H1 (cell line): ENCODE measurements at regions not wholly inside any gene's neighbourhood (a gene's known extent, or its start where the extent isn't known, plus 50 kb on each side); places are given as distances from the start of the nearest gene placed in this dataset.

Source experiments
- CTCF ChIA-PET: fragments of 300-600 bp; sonication (Branson Sonifier 250); formaldehyde crosslinking; loops from one replicate; lab custom pipeline; 2021; ENCODE audit not compliant: partially characterized antibody; lab: Charles Lee
- POLR2A ChIA-PET: fragments of 300-600 bp; sonication (Branson Sonifier 250); formaldehyde crosslinking; loops from one replicate; lab custom pipeline; 2021; ENCODE audit warnings: inconsistent platforms; ENCODE audit not compliant: partially characterized antibody; lab: Charles Lee
- DNase-seq, 2 experiments: peaks; one replicate each; pipeline versions ENCODE4 v3.0.0 to v3.0.0-alpha.2; 2010 to 2022; ENCODE audit warnings: low spot score in 2 of 2, low read depth in 1 of 2, mixed read lengths in 1 of 2
- FAIRE-seq: peaks from 2 replicates; lab custom pipeline; 2011; peaks lifted over from hg19 to GRCh38; lab: Jason Lieb, UNC
- H2AFZ ChIP-seq: 2 replicates; pipeline ENCODE4 v1.8.1; 2012; ENCODE audit warnings: low read length, inconsistent platforms
- H2AK5ac ChIP-seq: 2 replicates; pipeline ENCODE4 v1.6.1; 2013; ENCODE audit warnings: low read depth, low read length
- H2BK120ac ChIP-seq: replicated peaks from 2 replicates; pipeline ENCODE3; 2013; ENCODE audit warnings: low read depth, low read length, inconsistent platforms
- H2BK12ac ChIP-seq: 2 replicates; pipeline ENCODE4 v1.6.1; 2013; ENCODE audit warnings: low read depth, low read length
- H2BK15ac ChIP-seq: 2 replicates; pipeline ENCODE4 v1.6.1; 2013; ENCODE audit warnings: low read length
- H2BK20ac ChIP-seq: 2 replicates; pipeline ENCODE4 v1.6.1; 2013; ENCODE audit warnings: low read length
- H2BK5ac ChIP-seq: 2 replicates; pipeline ENCODE4 v1.6.1; 2013; ENCODE audit warnings: low read depth, low read length
- H3K14ac ChIP-seq: 2 replicates; pipeline ENCODE4 v1.6.1; 2013; ENCODE audit warnings: inconsistent platforms; ENCODE audit not compliant: insufficient read length
- H3K18ac ChIP-seq: 2 replicates; pipeline ENCODE4 v1.6.1; 2013; ENCODE audit warnings: low read length; ENCODE audit errors: extremely low read depth
- H3K23ac ChIP-seq: 2 replicates; pipeline ENCODE4 v1.6.1; 2013; ENCODE audit warnings: inconsistent platforms; ENCODE audit not compliant: insufficient read length
- H3K23me2 ChIP-seq: 2 replicates; pipeline ENCODE4 v1.6.1; 2013; ENCODE audit warnings: low read depth, low read length
- H3K27ac ChIP-seq: 2 replicates; pipeline ENCODE4 v1.6.1; 2011; ENCODE audit warnings: low read depth, low read length, inconsistent platforms
- H3K27me3 ChIP-seq, 4 experiments: replicated peaks in 1 of 4; 1 replicate in 1 of 4; 2 replicates in 3 of 4; pipeline versions ENCODE4 v1.6.1 to v1.8.1; 2011 to 2013; ENCODE audit warnings: low read length in 3 of 4, mild to moderate bottlenecking in 3 of 4, inconsistent platforms in 2 of 4, mixed read lengths in 2 of 4, moderate library complexity in 1 of 4; ENCODE audit not compliant: control insufficient read depth in 3 of 4, insufficient read depth in 3 of 4; ENCODE audit errors: extremely low read depth in 1 of 4
- H3K36me3 ChIP-seq, 4 experiments: 2 replicates each; pipeline versions ENCODE4 v1.6.1 to v1.8.1; 2011 to 2013; ENCODE audit warnings: mild to moderate bottlenecking in 4 of 4, low read length in 3 of 4, moderate library complexity in 2 of 4, control low read depth in 1 of 4, inconsistent platforms in 1 of 4; ENCODE audit not compliant: insufficient read depth in 4 of 4, control insufficient read depth in 2 of 4
- H3K4ac ChIP-seq: replicated peaks from 2 replicates; pipeline ENCODE3; 2013; ENCODE audit warnings: low read length, low read depth, mixed read lengths, inconsistent platforms; ENCODE audit not compliant: insufficient read length
- H3K4me1 ChIP-seq, 4 experiments: replicated peaks in 1 of 4; 1 replicate in 1 of 4; 2 replicates in 3 of 4; pipeline versions ENCODE4 v1.6.1 to v1.8.1; 2011 to 2013; ENCODE audit warnings: low read length in 3 of 4, inconsistent platforms in 2 of 4, mixed read lengths in 1 of 4; ENCODE audit not compliant: insufficient read depth in 4 of 4, control insufficient read depth in 3 of 4
- H3K4me2 ChIP-seq, 2 experiments: 2 replicates each; pipeline versions ENCODE4 v1.6.1 to v1.8.1; 2011 to 2013; ENCODE audit warnings: low read depth in 2 of 2, low read length in 2 of 2, control low read depth in 1 of 2, inconsistent platforms in 1 of 2, mild to moderate bottlenecking in 1 of 2; ENCODE audit not compliant: insufficient read depth in 1 of 2
- H3K4me3 ChIP-seq, 4 experiments: fragments of 200-600, 300-600 bp in 1 of 4; sonication (generic), shearing (Covaris generic), sonication (Bioruptor Twin) in 1 of 4; 2 replicates each; pipeline versions ENCODE4 v1.5.1 to v1.8.1; 2011 to 2016; ENCODE audit warnings: low read length in 4 of 4, low read depth in 3 of 4, control low read depth in 2 of 4, inconsistent platforms in 2 of 4, mild to moderate bottlenecking in 2 of 4, mixed read lengths in 1 of 4, moderate library complexity in 1 of 4; ENCODE audit not compliant: insufficient read depth in 2 of 4; ENCODE audit errors: extremely low read depth in 1 of 4
- H3K56ac ChIP-seq: replicated peaks from 2 replicates; pipeline ENCODE3; 2013; ENCODE audit warnings: low read depth, mild to moderate bottlenecking, mixed read lengths, low read length, inconsistent platforms; ENCODE audit not compliant: insufficient read length
- H3K79me1 ChIP-seq: 2 replicates; pipeline ENCODE4 v1.6.1; 2013; ENCODE audit warnings: low read depth, low read length, control low read depth
- H3K79me2 ChIP-seq, 2 experiments: 2 replicates each; pipeline versions ENCODE4 v1.6.1 to v1.8.1; 2012 to 2013; ENCODE audit warnings: low read length in 2 of 2, mild to moderate bottlenecking in 2 of 2, inconsistent platforms in 1 of 2; ENCODE audit not compliant: insufficient read depth in 2 of 2, control insufficient read depth in 1 of 2
- H3K9ac ChIP-seq, 4 experiments: replicated peaks in 1 of 4; 1 replicate in 1 of 4; 2 replicates in 3 of 4; pipeline versions ENCODE4 v1.6.1 to v1.8.1; 2011 to 2013; ENCODE audit warnings: low read depth in 3 of 4, low read length in 3 of 4, control low read depth in 2 of 4, mild to moderate bottlenecking in 2 of 4, moderate library complexity in 2 of 4, inconsistent platforms in 1 of 4; ENCODE audit errors: extremely low read depth in 1 of 4
- H3K9me3 ChIP-seq, 2 experiments: 2 replicates each; pipeline versions ENCODE4 v1.6.1 to v1.8.1; 2012 to 2013; ENCODE audit warnings: mild to moderate bottlenecking in 2 of 2, moderate library complexity in 2 of 2, control low read depth in 1 of 2, inconsistent platforms in 1 of 2, low read depth in 1 of 2, low read length in 1 of 2, mixed read lengths in 1 of 2; ENCODE audit not compliant: insufficient read depth in 2 of 2
- H4K20me1 ChIP-seq, 2 experiments: replicated peaks in 1 of 2; 2 replicates each; pipeline versions ENCODE3 to v1.8.1; 2011 to 2013; ENCODE audit warnings: inconsistent platforms in 2 of 2, low read length in 2 of 2, mild to moderate bottlenecking in 1 of 2; ENCODE audit not compliant: insufficient read depth in 2 of 2, control insufficient read depth in 1 of 2
- H4K5ac ChIP-seq: 2 replicates; pipeline ENCODE4 v1.6.1; 2013; ENCODE audit warnings: low read length, low read depth, mixed read lengths, inconsistent platforms; ENCODE audit not compliant: insufficient read length
- H4K8ac ChIP-seq: 2 replicates; pipeline ENCODE4 v1.8.0; 2013; ENCODE audit warnings: mild to moderate bottlenecking, moderate library complexity, low read length, inconsistent platforms; ENCODE audit not compliant: insufficient read depth; ENCODE audit errors: extremely low read depth
- H4K91ac ChIP-seq: replicated peaks from 2 replicates; pipeline ENCODE3; 2013; ENCODE audit warnings: low read length, mixed read lengths, inconsistent platforms; ENCODE audit not compliant: insufficient read length
- CBX5 ChIP-seq: fragments of 300-800, 300-1000 bp; sonication (generic); IDR thresholded peaks from 2 replicates; pipeline ENCODE4 v1.7.1; 2016; ENCODE audit warnings: antibody characterized with exemption, low read length, low read depth
- CEBPB ChIP-seq: IDR thresholded peaks from 2 replicates; pipeline ENCODE4 v1.6.1; 2012; ENCODE audit warnings: low read depth, low read length
- CHD2 ChIP-seq: IDR thresholded peaks from 2 replicates; pipeline ENCODE4 v1.6.1; 2012; ENCODE audit warnings: low read length, improper control_type of control experiment
- FOSL1 ChIP-seq: IDR thresholded peaks from 2 replicates; pipeline ENCODE4 v1.6.1; 2011; ENCODE audit warnings: mild to moderate bottlenecking, low read depth, low read length, moderate library complexity; ENCODE audit not compliant: insufficient read depth
- HDAC6 ChIP-seq: IDR thresholded peaks from one replicate; pipeline ENCODE4 v1.7.1; 2012; ENCODE audit warnings: low read depth, mild to moderate bottlenecking, inconsistent platforms, low read length, moderate library complexity
- JUND ChIP-seq: IDR thresholded peaks from 2 replicates; pipeline ENCODE4 v1.6.1; 2011; ENCODE audit warnings: mild to moderate bottlenecking, improper control_type of control experiment, low read length
- MAX ChIP-seq: IDR thresholded peaks from 2 replicates; pipeline ENCODE4 v1.6.1; 2012; ENCODE audit warnings: inconsistent platforms
- NRF1 ChIP-seq: IDR thresholded peaks from 2 replicates; pipeline ENCODE4 v1.6.1; 2011; ENCODE audit warnings: mild to moderate bottlenecking, low read depth, low read length, improper control_type of control experiment
- RBBP5 ChIP-seq: IDR thresholded peaks from 2 replicates; pipeline ENCODE4 v1.7.1; 2012; ENCODE audit warnings: low read depth, mild to moderate bottlenecking, inconsistent platforms, low read length, moderate library complexity, borderline replicate concordance
- RNF2 ChIP-seq: fragments of 200-900, 300-1000 bp; sonication (generic); IDR thresholded peaks from 2 replicates; pipeline ENCODE4 v1.7.1; 2016; ENCODE audit warnings: borderline replicate concordance, low read depth, mild to moderate bottlenecking, antibody characterized with exemption, low read length; ENCODE audit not compliant: poor library complexity, severe bottlenecking; ENCODE audit errors: missing control alignments
- SIN3A ChIP-seq, 2 experiments: IDR thresholded peaks in 1 of 2; conservative IDR thresholded peaks in 1 of 2; 2 replicates each; pipeline ENCODE4 v1.6.1; 2011 to 2012; ENCODE audit warnings: low read length in 2 of 2, improper control_type of control experiment in 1 of 2, low read depth in 1 of 2, mild to moderate bottlenecking in 1 of 2
- SP1 ChIP-seq: IDR thresholded peaks from 2 replicates; pipeline ENCODE4 v1.6.1; 2011; ENCODE audit warnings: low read depth, low read length
- SP4 ChIP-seq: IDR thresholded peaks from 2 replicates; pipeline ENCODE4 v1.6.1; 2012; ENCODE audit warnings: low read length, inconsistent platforms
- TBP ChIP-seq: IDR thresholded peaks from 2 replicates; pipeline ENCODE4 v1.6.1; 2011; ENCODE audit warnings: low read depth, low read length, improper control_type of control experiment
- TEAD4 ChIP-seq: IDR thresholded peaks from 2 replicates; pipeline ENCODE4 v1.6.1; 2012; ENCODE audit warnings: low read depth, low read length, inconsistent platforms, mixed read lengths
- WGBS, 2 experiments: shearing (Covaris generic) in 1 of 2; methylation state at CpG; one replicate each; pipeline versions ENCODE4 v1.1.6 to v1.1.7; 2013 to 2015; ENCODE audit warnings: low lambda C conversion rate in 2 of 2, mixed read lengths in 2 of 2, inconsistent platforms in 1 of 2, low coverage in 1 of 2, missing lambda C conversion rate in 1 of 2; ENCODE audit not compliant: insufficient replicate concordance in 2 of 2, insufficient coverage in 1 of 2, insufficient read length in 1 of 2; ENCODE audit errors: extremely low coverage in 1 of 2, missing lambda C conversion rate in 1 of 2; 5-methylcytosine and 5-hydroxymethylcytosine counted together

- Histone ChIP-seq H3K79me1 (no peaks in the 10 kb centered on the region), H3K36me3 (no peaks in the 10 kb centered on the region), H3K4me2 (no peak overlapping the region), H3K18ac (no peak overlapping the region), H3K9ac (no peak overlapping the region), H2BK12ac (no peak overlapping the region; the same call in 1 of the 2 replicates), H2BK5ac (peak overlapping the region; percentile 36; the same call in 1 of the 2 replicates), H3K4me1 (peaks cover 0 to 4% (median under 1%) of the 10 kb centered on the region in 4 experiments; a peak in 2 of 7 replicates), H2BK20ac (peak overlapping the region; percentile 72; the same call in 1 of the 2 replicates), H3K4ac (no peak overlapping the region), H2BK15ac (no peak overlapping the region), H3K4me3 (no peak overlapping the region), H3K56ac (no peak overlapping the region), H3K79me2 (no peaks in the 10 kb centered on the region), H2AK5ac (no peak overlapping the region), H3K9me3 (no peaks in the 10 kb centered on the region), H2AFZ (peak overlapping the region; percentile 42; the same call in 1 of the 2 replicates), H3K23ac (no peak overlapping the region), H3K27me3 (no peaks in the 10 kb centered on the region), H4K5ac (peak overlapping the region; percentile 10), H3K14ac (no peak overlapping the region), H4K91ac (peak overlapping the region; percentile 71), H3K23me2 (no peaks in the 10 kb centered on the region), H4K20me1 (no peaks in the 10 kb centered on the region), H4K8ac (no peak overlapping the region; the same call in 1 of the 2 replicates), H3K27ac (no peak overlapping the region), H2BK120ac (peak overlapping the region; percentile 60)
- 78% methylated on average over 17 of the region's 17 CpGs; no CpG with 5 or more reads in 1 of the 2 experiments for WGBS, 2 experiments
- POLR2A ChIA-PET, result no interaction called here
- CTCF ChIA-PET, result interaction anchor here (0.6 to 1.8 kb wide), 7 partner anchors 10 to 559 kb away, joined by 3 to 7 read pairs (median 3); no protein-coding TSS in a partner anchor
- DNase-seq, result peak in 1 of 2 experiments; percentile 54
- FAIRE-seq, result no peak
- TF ChIP-seq TBP, result peak; percentile 74
- no peak for TF ChIP-seq JUND
- TF ChIP-seq TEAD4, result no peak
- TF ChIP-seq RBBP5, result no peak
- TF ChIP-seq MAX, result peak; percentile 81
- no peak for TF ChIP-seq CBX5
- no peak for TF ChIP-seq RNF2
- no peak for TF ChIP-seq HDAC6
- no peak for TF ChIP-seq FOSL1
- TF ChIP-seq SP4, result no peak
- TF ChIP-seq CHD2, result no peak
- no peak for TF ChIP-seq SIN3A (conservative IDR thresholded peaks at IDR 0.05 in 1 of 2, IDR thresholded peaks at IDR 0.05 in 1 of 2; ENCODE audit: low read depth in 1 of 2, low read length in 2 of 2)
- no peak for TF ChIP-seq NRF1
- TF ChIP-seq SP1, result no peak
- no peak for TF ChIP-seq CEBPB
Observed at GRCh38 chr3:182259579-182259978, 533.7 kb upstream of the ATP11B start.
